Endothelial cell of umbilical vein (primary cell): ENCODE measurements at regions not wholly inside any gene's neighbourhood (a gene's known extent, or its start where the extent isn't known, plus 50 kb on each side); places are given as distances from the start of the nearest gene placed in this dataset.

Source experiments
- BruUV-seq: library from RNA; stranded (reverse); fragments of 400-500 nt; replicated peaks from 2 replicates; lab custom pipeline; 2021; lab: Mats Ljungman, UMichigan
- CTCF ChIA-PET: fragments of 300-600, 350-600 bp; sonication (Branson Sonifier 250); formaldehyde crosslinking; loops from one replicate; lab custom pipeline; 2021; ENCODE audit warnings: antibody characterized with exemption, inconsistent platforms; lab: Charles Lee
- POLR2A ChIA-PET: fragments of 300-600, 350-600 bp; sonication (Branson Sonifier 250); formaldehyde crosslinking; loops from one replicate; lab custom pipeline; 2021; ENCODE audit warnings: antibody characterized with exemption, inconsistent platforms; lab: Charles Lee
- DNase-seq: peaks from one replicate; pipeline ENCODE4 v3.0.0-alpha.2; 2011; ENCODE audit warnings: low read depth, low spot score
- FAIRE-seq: peaks from 2 replicates; lab custom pipeline; 2011; peaks lifted over from hg19 to GRCh38; lab: Jason Lieb, UNC
- H2AFZ ChIP-seq: 2 replicates; pipeline ENCODE4 v1.6.0; 2012; ENCODE audit warnings: low read depth, low read length, control low read depth, inconsistent platforms
- H3K27ac ChIP-seq: 2 replicates; pipeline ENCODE4 v1.5.1; 2011; ENCODE audit warnings: low read depth, mild to moderate bottlenecking, control low read depth, low read length, moderate library complexity; ENCODE audit not compliant: insufficient read depth
- H3K27me3 ChIP-seq, 2 experiments: 2 replicates each; pipeline versions ENCODE4 v1.6.0 to v1.6.1; 2011; ENCODE audit warnings: low read length in 2 of 2, mixed read lengths in 1 of 2; ENCODE audit not compliant: control insufficient read depth in 2 of 2, insufficient read depth in 2 of 2
- H3K36me3 ChIP-seq, 2 experiments: 2 replicates in 1 of 2; 3 replicates in 1 of 2; pipeline ENCODE4 v1.5.1; 2011; ENCODE audit warnings: low read length in 2 of 2, mild to moderate bottlenecking in 1 of 2, moderate library complexity in 1 of 2; ENCODE audit not compliant: control insufficient read depth in 2 of 2, insufficient read depth in 2 of 2; ENCODE audit errors: extremely low read depth in 1 of 2
- H3K4me1 ChIP-seq: 3 replicates; pipeline ENCODE4 v1.5.1; 2011; ENCODE audit warnings: mild to moderate bottlenecking, low read length; ENCODE audit not compliant: control insufficient read depth, insufficient read depth; ENCODE audit errors: extremely low read depth
- H3K4me2 ChIP-seq: 2 replicates; pipeline ENCODE4 v1.6.1; 2011; ENCODE audit warnings: low read length, control low read depth, mixed read lengths; ENCODE audit not compliant: insufficient read depth
- H3K4me3 ChIP-seq, 3 experiments: fragments of 200-600 bp in 1 of 3; sonication (generic), shearing (Covaris generic) in 1 of 3; replicated peaks in 1 of 3; 2 replicates each; pipeline ENCODE4 v1.5.1; 2011 to 2016; ENCODE audit warnings: control low read depth in 3 of 3, low read length in 3 of 3, mild to moderate bottlenecking in 2 of 3, inconsistent platforms in 1 of 3, low read depth in 1 of 3, moderate library complexity in 1 of 3; ENCODE audit not compliant: insufficient read depth in 1 of 3
- H3K79me2 ChIP-seq: 2 replicates; pipeline ENCODE4 v1.6.0; 2012; ENCODE audit warnings: low read length, inconsistent platforms; ENCODE audit not compliant: control insufficient read depth, insufficient read depth
- H3K9ac ChIP-seq: replicated peaks from 2 replicates; pipeline ENCODE3; 2011; ENCODE audit warnings: low read length, control low read depth; ENCODE audit not compliant: insufficient read depth; ENCODE audit errors: extremely low read depth
- H3K9me1 ChIP-seq: replicated peaks from 3 replicates; pipeline ENCODE4 v1.6.0; 2011; ENCODE audit warnings: mild to moderate bottlenecking, low read length; ENCODE audit not compliant: control insufficient read depth, insufficient read depth; ENCODE audit errors: extremely low read depth
- H3K9me3 ChIP-seq: replicated peaks from 2 replicates; pipeline ENCODE4 v1.5.1; 2012; ENCODE audit warnings: low read length, inconsistent platforms; ENCODE audit not compliant: control insufficient read depth, insufficient read depth
- H4K20me1 ChIP-seq: replicated peaks from 2 replicates; pipeline ENCODE3; 2011; ENCODE audit warnings: mild to moderate bottlenecking, low read length; ENCODE audit not compliant: control insufficient read depth, insufficient read depth; ENCODE audit errors: extremely low read depth
- CTCF ChIP-seq, 2 donors: IDR thresholded peaks; 1 replicate in 1 of 2; 2 replicates in 1 of 2; pipeline ENCODE4 v1.5.1; 2011; ENCODE audit warnings: low read length in 2 of 2, mild to moderate bottlenecking in 2 of 2, moderate library complexity in 2 of 2, control low read depth in 1 of 2, inconsistent platforms in 1 of 2, low read depth in 1 of 2; ENCODE audit not compliant: insufficient read depth in 1 of 2; ENCODE audit errors: extremely low read depth in 1 of 2
- EZH2 ChIP-seq: IDR thresholded peaks from 2 replicates; pipeline ENCODE4 v1.6.1; 2012; ENCODE audit warnings: borderline replicate concordance, low read depth, mild to moderate bottlenecking, moderate library complexity, low read length, inconsistent platforms; ENCODE audit not compliant: severe bottlenecking
- FOS ChIP-seq: IDR thresholded peaks from 2 replicates; pipeline ENCODE4 v1.6.1; 2011; ENCODE audit warnings: mild to moderate bottlenecking, low read length, moderate library complexity, borderline replicate concordance; ENCODE audit not compliant: insufficient read depth
- GATA2 ChIP-seq: IDR thresholded peaks from 2 replicates; pipeline ENCODE4 v1.7.0; 2011; ENCODE audit warnings: low read depth, mild to moderate bottlenecking, moderate library complexity, mixed read lengths, low read length; ENCODE audit not compliant: insufficient read length, insufficient read depth
- JUN ChIP-seq: IDR thresholded peaks from 2 replicates; pipeline ENCODE4 v1.6.1; 2011; ENCODE audit warnings: borderline replicate concordance, low read depth; ENCODE audit not compliant: insufficient read length, insufficient read depth
- MYC ChIP-seq: IDR thresholded peaks from one replicate; pipeline ENCODE4 v1.6.1; 2011; ENCODE audit warnings: mild to moderate bottlenecking, low read depth, low read length
- POLR2A ChIP-seq: IDR thresholded peaks from 2 replicates; pipeline ENCODE4 v1.6.1; 2012; ENCODE audit warnings: low read depth, mild to moderate bottlenecking, control low read depth, low read length
- POLR2AphosphoS5 ChIP-seq: IDR thresholded peaks from 2 replicates; pipeline ENCODE4 v1.6.1; 2012; ENCODE audit warnings: low read depth, mild to moderate bottlenecking, control low read depth, low read length, moderate library complexity; ENCODE audit not compliant: insufficient read depth
- dilution Hi-C: fragments of 300-500 bp; cut with MboI; formaldehyde crosslinking; loops from one replicate; pipeline ENCODE4 v1.15.0; 2019; ENCODE audit warnings: low sequenced_read_pairs; ENCODE audit not compliant: extremely low pct_ligation_motif_present
- intact Hi-C: fragments of 100-400 bp; cut with micrococcal nuclease; formaldehyde crosslinking; loops from one replicate; pipeline ENCODE4 v1.10.0; 2022
- TF ChIP-seq, protein P1 (sequence below): IDR thresholded peaks from 2 replicates; pipeline ENCODE4 v1.6.1; 2011; ENCODE audit not compliant: insufficient read depth, insufficient read length

GRCh38 chr19:29429021-29429420 lies 96.8 kb upstream of the VSTM2B start:
- CTCF ChIA-PET, result no interaction called here
- H3K79me2 ChIP-seq, result no peaks in the 10 kb centered on the region

More at GRCh38 chr19:29429021-29429420, 96.8 kb upstream of the VSTM2B start:
- POLR2A ChIA-PET, result no interaction called here
- no peak overlapping the region for H2AFZ ChIP-seq
- FAIRE-seq (no peak), DNase-seq (no peak)
- H3K9me3 ChIP-seq, result peaks cover 3% of the 10 kb centered on the region
- BruUV-seq, result no TSS peak
- dilution Hi-C loops, result no loop called here
- H3K27me3 ChIP-seq, result no peaks in the 10 kb centered on the region
- no peaks in the 10 kb centered on the region for H4K20me1 ChIP-seq
- no peak overlapping the region for H3K27ac ChIP-seq
- no peak overlapping the region for H3K4me2 ChIP-seq
- TF ChIP-seq POLR2A (no peak), GATA2 (no peak), JUN (no peak), FOS (no peak), MYC (no peak), EZH2 (no peak), POLR2AphosphoS5 (no peak), CTCF (IDR thresholded peaks at IDR 0.05; ENCODE audit: extremely low read depth in 1 of 2, insufficient read depth in 1 of 2, low read depth in 1 of 2, low read length in 2 of 2) (no peak)
- TF ChIP-seq, protein P1, sequence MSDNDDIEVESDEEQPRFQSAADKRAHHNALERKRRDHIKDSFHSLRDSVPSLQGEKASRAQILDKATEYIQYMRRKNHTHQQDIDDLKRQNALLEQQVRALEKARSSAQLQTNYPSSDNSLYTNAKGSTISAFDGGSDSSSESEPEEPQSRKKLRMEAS, result no peak
- no peak overlapping the region for H3K4me3 ChIP-seq
- no peaks in the 10 kb centered on the region for H3K36me3 ChIP-seq
- no peaks in the 10 kb centered on the region for H3K9me1 ChIP-seq
- intact Hi-C loops, result no loop called here
- H3K4me1 ChIP-seq, result no peaks in the 10 kb centered on the region
- H3K9ac ChIP-seq, result no peak overlapping the region
